Activated B cell treated with CpG ODN at 0.5 μM for 24 hours (primary cell): ENCODE measurements at regions not wholly inside any gene's neighbourhood (a gene's known extent, or its start where the extent isn't known, plus 50 kb on each side); places are given as distances from the start of the nearest gene placed in this dataset.

Source experiments
- ATAC-seq: fragments of 200-7000 bp; cut with Tn5 transposase; one replicate; pipeline ENCODE4 v1.10.0; 2021; ENCODE audit warnings: low read depth, mild to moderate bottlenecking, moderate library complexity
- CTCF ChIA-PET: fragments of 350-600 bp; sonication (Branson Sonifier 250); formaldehyde crosslinking; loops from one replicate; lab custom pipeline; 2021; ENCODE audit warnings: antibody characterized with exemption; lab: Charles Lee
- POLR2A ChIA-PET: fragments of 350-600 bp; sonication (Branson Sonifier 250); formaldehyde crosslinking; loops from one replicate; lab custom pipeline; 2021; ENCODE audit warnings: antibody characterized with exemption; lab: Charles Lee
- DNase-seq: peaks from one replicate; pipeline ENCODE4 v3.0.0; 2022
- H3K27ac Mint-ChIP-seq: one replicate; pipeline ENCODE4 v1.8.0; 2020; ENCODE audit warnings: mixed read lengths
- H3K27me3 Mint-ChIP-seq: one replicate; pipeline ENCODE4 v1.8.0; 2021; ENCODE audit warnings: mixed read lengths
- H3K36me3 Mint-ChIP-seq: one replicate; pipeline ENCODE4 v1.8.0; 2021; ENCODE audit warnings: low read depth, mixed read lengths
- H3K4me1 Mint-ChIP-seq: one replicate; pipeline ENCODE4 v1.8.0; 2021; ENCODE audit warnings: mixed read lengths
- H3K4me3 Mint-ChIP-seq: one replicate; pipeline ENCODE4 v1.8.0; 2020; ENCODE audit warnings: mild to moderate bottlenecking, mixed read lengths
- H3K9me3 Mint-ChIP-seq: one replicate; pipeline ENCODE4 v1.8.0; 2020; ENCODE audit warnings: mixed read lengths
- intact Hi-C: fragments of 100-400 bp; cut with micrococcal nuclease; formaldehyde crosslinking; loops from one replicate; pipeline ENCODE4 v1.15.1; 2024
- TF ChIP-seq, protein P1 (sequence below): fragments of 200-600 bp; IDR thresholded peaks from one replicate; pipeline ENCODE4 v1.8.0; 2022; ENCODE audit warnings: antibody characterized with exemption, mild to moderate bottlenecking

DNA sequence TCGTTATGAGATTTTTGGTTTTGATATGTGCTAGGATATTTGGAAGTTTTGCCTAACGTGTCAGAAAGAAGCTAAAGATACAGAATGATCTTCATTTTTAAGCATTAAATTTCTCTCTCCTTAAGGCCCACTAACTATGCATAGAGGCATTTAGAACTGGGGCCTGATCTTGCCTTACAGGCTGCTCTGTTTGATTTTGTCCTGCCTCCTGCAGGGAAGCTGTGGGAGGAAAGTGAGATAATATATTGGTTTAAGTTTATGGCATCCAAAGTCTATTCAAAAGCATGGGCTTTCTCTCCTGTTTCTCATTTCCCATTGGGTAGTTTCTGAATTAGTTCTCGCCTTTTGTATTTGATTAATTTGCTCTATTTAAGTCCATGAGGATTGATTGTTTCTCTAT is 250.3 kb upstream of the FBXO33 start:
- ATAC-seq, result no peak
- POLR2A ChIA-PET, result no interaction called here

DNA sequence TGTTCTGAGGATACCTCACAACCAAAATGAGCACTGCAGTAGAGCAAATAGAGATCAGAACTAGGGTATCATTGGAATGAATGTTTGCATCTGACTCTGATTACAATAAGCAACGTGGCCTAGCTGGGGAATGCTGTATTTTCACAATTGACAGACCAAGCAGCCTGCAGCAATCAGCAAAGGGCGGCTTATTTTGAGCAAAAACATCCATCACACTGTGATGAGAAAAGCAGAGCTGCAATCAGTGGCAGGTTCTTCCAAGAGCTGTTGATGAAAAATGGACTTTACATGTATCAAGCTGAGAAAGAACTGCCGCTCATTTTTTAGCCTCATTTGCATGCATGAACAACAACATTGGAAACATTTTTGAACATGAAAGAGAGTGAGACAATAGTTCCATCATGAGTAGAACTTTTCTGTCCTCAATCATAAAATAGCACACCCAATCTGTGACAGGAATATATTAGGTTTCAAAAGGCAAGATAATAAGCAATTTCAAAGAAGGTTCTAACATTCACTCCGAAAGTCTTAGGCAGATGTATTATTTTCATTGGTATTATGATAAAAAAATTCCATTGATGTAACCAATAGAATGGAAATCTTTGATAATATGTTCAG is 249.7 kb upstream of the FBXO33 start:
- DNase-seq (no peak), ATAC-seq (no peak)
- TF ChIP-seq, protein P1, sequence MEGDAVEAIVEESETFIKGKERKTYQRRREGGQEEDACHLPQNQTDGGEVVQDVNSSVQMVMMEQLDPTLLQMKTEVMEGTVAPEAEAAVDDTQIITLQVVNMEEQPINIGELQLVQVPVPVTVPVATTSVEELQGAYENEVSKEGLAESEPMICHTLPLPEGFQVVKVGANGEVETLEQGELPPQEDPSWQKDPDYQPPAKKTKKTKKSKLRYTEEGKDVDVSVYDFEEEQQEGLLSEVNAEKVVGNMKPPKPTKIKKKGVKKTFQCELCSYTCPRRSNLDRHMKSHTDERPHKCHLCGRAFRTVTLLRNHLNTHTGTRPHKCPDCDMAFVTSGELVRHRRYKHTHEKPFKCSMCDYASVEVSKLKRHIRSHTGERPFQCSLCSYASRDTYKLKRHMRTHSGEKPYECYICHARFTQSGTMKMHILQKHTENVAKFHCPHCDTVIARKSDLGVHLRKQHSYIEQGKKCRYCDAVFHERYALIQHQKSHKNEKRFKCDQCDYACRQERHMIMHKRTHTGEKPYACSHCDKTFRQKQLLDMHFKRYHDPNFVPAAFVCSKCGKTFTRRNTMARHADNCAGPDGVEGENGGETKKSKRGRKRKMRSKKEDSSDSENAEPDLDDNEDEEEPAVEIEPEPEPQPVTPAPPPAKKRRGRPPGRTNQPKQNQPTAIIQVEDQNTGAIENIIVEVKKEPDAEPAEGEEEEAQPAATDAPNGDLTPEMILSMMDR, result no peak
- no peaks in the 10 kb centered on the region for H3K4me1 Mint-ChIP-seq
- no peaks in the 10 kb centered on the region for H3K27me3 Mint-ChIP-seq
- H3K9me3 Mint-ChIP-seq, result peaks cover 2% of the 10 kb centered on the region
- H3K36me3 Mint-ChIP-seq, result no peaks in the 10 kb centered on the region
- H3K27ac Mint-ChIP-seq, result no peak overlapping the region
- no peak overlapping the region for H3K4me3 Mint-ChIP-seq
- intact Hi-C loops, result no loop called here
- ChIA-PET POLR2A (no interaction called here), CTCF (no interaction called here)

More for the DNA sequence above, 250.3 kb upstream of the FBXO33 start:
- Mint-ChIP-seq H3K27me3 (no peaks in the 10 kb centered on the region), H3K4me1 (no peaks in the 10 kb centered on the region), H3K9me3 (peaks cover 2% of the 10 kb centered on the region), H3K27ac (no peak overlapping the region), H3K4me3 (no peak overlapping the region), H3K36me3 (no peaks in the 10 kb centered on the region)
- CTCF ChIA-PET, result no interaction called here
- intact Hi-C loops, result no loop called here
- TF ChIP-seq, protein P1, result no peak
- DNase-seq, result no peak

DNA sequence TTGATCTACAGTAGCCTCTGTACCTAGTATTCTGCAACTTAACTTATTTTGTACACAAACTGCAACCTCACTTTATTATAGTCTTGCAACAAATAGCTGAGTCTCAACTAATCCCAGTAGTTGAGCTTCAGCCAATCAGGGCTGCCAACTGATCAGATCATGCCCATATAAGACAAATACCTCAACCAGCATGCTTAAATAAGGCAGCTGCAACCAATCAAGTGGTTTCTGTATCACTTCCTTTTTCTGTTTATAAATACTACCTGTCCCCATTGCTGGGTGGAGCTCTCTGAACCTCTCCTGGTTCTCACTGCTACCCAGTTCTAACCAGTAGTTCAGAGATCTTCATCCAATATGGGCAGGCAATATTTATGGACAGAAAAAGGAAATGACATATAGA is 248.5 kb upstream of the FBXO33 start:
- TF ChIP-seq, protein P1, result no peak
- DNase-seq (no peak), ATAC-seq (no peak)
- Mint-ChIP-seq H3K9me3 (peaks cover 2% of the 10 kb centered on the region), H3K27me3 (no peaks in the 10 kb centered on the region), H3K36me3 (no peaks in the 10 kb centered on the region), H3K27ac (no peak overlapping the region), H3K4me3 (no peak overlapping the region), H3K4me1 (no peaks in the 10 kb centered on the region)
- ChIA-PET CTCF (interaction anchor here (0.6 kb wide), 1 partner anchor 135 kb away, joined by 3 read pairs; no protein-coding TSS in a partner anchor), POLR2A (no interaction called here)
- intact Hi-C loops, result no loop called here

DNA sequence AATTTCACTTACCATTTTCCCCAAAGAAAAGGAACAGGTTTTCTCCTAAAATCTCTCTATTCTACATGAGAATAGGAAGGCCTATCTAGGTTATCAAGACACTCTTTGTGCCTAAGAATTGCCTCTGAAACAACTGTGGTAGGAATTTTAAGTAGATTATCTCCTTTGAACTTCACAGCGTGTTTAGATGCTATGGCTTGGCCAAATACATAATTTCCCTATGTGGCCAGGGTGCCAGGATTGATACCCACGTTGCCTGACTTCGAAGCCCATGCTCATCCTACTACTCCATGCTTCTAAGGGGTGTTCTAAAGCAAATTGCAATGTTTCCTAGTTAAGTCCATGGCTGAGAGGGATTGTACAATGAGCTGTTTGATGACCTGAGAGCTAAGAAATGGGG is 241.5 kb upstream of the FBXO33 start:
- Mint-ChIP-seq H3K27me3 (no peaks in the 10 kb centered on the region), H3K4me1 (no peaks in the 10 kb centered on the region), H3K36me3 (no peaks in the 10 kb centered on the region), H3K27ac (no peak overlapping the region), H3K9me3 (no peaks in the 10 kb centered on the region), H3K4me3 (no peak overlapping the region)
- CTCF ChIA-PET, result no interaction called here
- intact Hi-C loops, result no loop called here
- DNase-seq (no peak), ATAC-seq (no peak)
- TF ChIP-seq, protein P1, result no peak
- POLR2A ChIA-PET, result no interaction called here

DNA sequence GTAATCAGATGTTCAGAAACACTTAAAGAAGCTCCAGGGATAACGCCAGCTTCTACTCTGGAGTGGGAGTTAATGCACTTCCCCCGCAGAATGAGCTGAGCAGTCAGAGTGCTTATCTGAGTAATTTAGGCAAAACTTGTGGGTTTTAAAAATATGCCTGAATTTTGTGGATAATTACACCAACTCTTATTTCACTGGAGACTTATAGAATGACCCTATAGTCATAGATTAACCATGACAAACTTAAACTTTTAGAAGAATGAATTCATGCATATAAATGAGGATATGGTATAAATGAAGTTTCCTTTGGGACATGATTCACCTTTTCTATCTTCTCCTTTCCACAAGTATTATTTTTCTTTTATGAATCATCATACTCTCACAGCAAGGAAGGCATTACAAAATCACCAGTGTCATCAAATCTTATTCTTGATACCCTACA is 241.1 kb upstream of the FBXO33 start:
- DNase-seq, result no peak
- no peaks in the 10 kb centered on the region for H3K4me1 Mint-ChIP-seq
- ChIA-PET POLR2A (no interaction called here), CTCF (no interaction called here)
- H3K27me3 Mint-ChIP-seq, result no peaks in the 10 kb centered on the region
- H3K36me3 Mint-ChIP-seq, result no peaks in the 10 kb centered on the region
- ATAC-seq, result no peak
- TF ChIP-seq, protein P1, result no peak
- H3K4me3 Mint-ChIP-seq, result no peak overlapping the region
- no peaks in the 10 kb centered on the region for H3K9me3 Mint-ChIP-seq
- H3K27ac Mint-ChIP-seq, result no peak overlapping the region
- intact Hi-C loops, result no loop called here
